Astrocyte (in vitro differentiated cells and primary cell): ENCODE measurements at regions not wholly inside any gene's neighbourhood (a gene's known extent, or its start where the extent isn't known, plus 50 kb on each side); places are given as distances from the start of the nearest gene placed in this dataset.
"Not testable (repeated sequence)": the region's sequence is repeated elsewhere in the genome, so short reads cannot be mapped to it uniquely, and the experiment has no call there.

ENCODE experiments used
- DNase-seq: peaks from one replicate; pipeline ENCODE4 v3.0.0-alpha.2; 2010; ENCODE audit warnings: low read depth
- FAIRE-seq: peaks from 2 replicates; lab custom pipeline; 2011; peaks lifted over from hg19 to GRCh38; lab: Jason Lieb, UNC
- H2AFZ ChIP-seq: 2 replicates; pipeline ENCODE4 v1.6.0; 2012; ENCODE audit warnings: low read depth, low read length, inconsistent platforms
- H3K27ac ChIP-seq: 2 replicates; pipeline ENCODE4 v1.5.1; 2011; ENCODE audit warnings: low read depth, low read length, inconsistent platforms
- H3K27me3 ChIP-seq: 2 replicates; pipeline ENCODE4 v1.6.0; 2011; ENCODE audit warnings: low read length, inconsistent platforms; ENCODE audit not compliant: insufficient read depth
- H3K36me3 ChIP-seq: 2 replicates; pipeline ENCODE4 v1.5.1; 2011; ENCODE audit warnings: low read length, inconsistent platforms; ENCODE audit not compliant: insufficient read depth
- H3K4me1 ChIP-seq: 2 replicates; pipeline ENCODE4 v1.5.1; 2011; ENCODE audit warnings: low read length, inconsistent platforms; ENCODE audit not compliant: insufficient read depth
- H3K4me2 ChIP-seq: 2 replicates; pipeline ENCODE4 v1.6.0; 2012; ENCODE audit warnings: low read length, inconsistent platforms
- H3K4me3 ChIP-seq: 2 replicates; pipeline ENCODE4 v1.5.1; 2011; ENCODE audit warnings: low read depth, mild to moderate bottlenecking, low read length, inconsistent platforms; ENCODE audit not compliant: insufficient read depth
- H3K79me2 ChIP-seq: 2 replicates; pipeline ENCODE4 v1.6.0; 2012; ENCODE audit warnings: mild to moderate bottlenecking, low read length, inconsistent platforms; ENCODE audit not compliant: insufficient read depth
- H3K9ac ChIP-seq: 2 replicates; pipeline ENCODE4 v1.6.0; 2012; ENCODE audit warnings: mild to moderate bottlenecking, low read length, inconsistent platforms
- H3K9me3 ChIP-seq: 2 replicates; pipeline ENCODE4 v1.5.1; 2012; ENCODE audit warnings: low read depth, mild to moderate bottlenecking, low read length, inconsistent platforms; ENCODE audit not compliant: insufficient read depth
- H4K20me1 ChIP-seq: 2 replicates; pipeline ENCODE4 v1.6.0; 2012; ENCODE audit warnings: low read length, inconsistent platforms; ENCODE audit not compliant: insufficient read depth
- H3K27ac Mint-ChIP-seq: one replicate; pipeline ENCODE4 v1.8.0; 2021; ENCODE audit warnings: mild to moderate bottlenecking, mixed read lengths; ENCODE audit not compliant: unreplicated experiment
- H3K27me3 Mint-ChIP-seq: one replicate; pipeline ENCODE4 v1.8.0; 2021; ENCODE audit warnings: low read depth, mixed read lengths; ENCODE audit not compliant: unreplicated experiment
- H3K36me3 Mint-ChIP-seq: one replicate; pipeline ENCODE4 v1.8.0; 2021; ENCODE audit warnings: low read depth, mixed read lengths; ENCODE audit not compliant: unreplicated experiment
- H3K4me1 Mint-ChIP-seq: one replicate; pipeline ENCODE4 v1.8.0; 2021; ENCODE audit warnings: low read depth, mixed read lengths; ENCODE audit not compliant: unreplicated experiment
- H3K4me3 Mint-ChIP-seq: one replicate; pipeline ENCODE4 v1.8.0; 2021; ENCODE audit warnings: mild to moderate bottlenecking, moderate library complexity, mixed read lengths; ENCODE audit not compliant: unreplicated experiment
- H3K9me3 Mint-ChIP-seq: one replicate; pipeline ENCODE4 v1.8.0; 2021; ENCODE audit warnings: mild to moderate bottlenecking, mixed read lengths; ENCODE audit not compliant: unreplicated experiment
- CTCF ChIP-seq: IDR thresholded peaks from 2 replicates; pipeline ENCODE4 v1.5.1; 2011; ENCODE audit warnings: low read depth, mild to moderate bottlenecking, inconsistent platforms, low read length, moderate library complexity; ENCODE audit not compliant: insufficient read depth
- EZH2 ChIP-seq: IDR thresholded peaks from 2 replicates; pipeline ENCODE4 v1.6.1; 2012; ENCODE audit warnings: mild to moderate bottlenecking, low read length, inconsistent platforms; ENCODE audit not compliant: insufficient read depth

GRCh38 chr13:42424182-42424581, 149.8 kb upstream of the TNFSF11 start:
- TF ChIP-seq CTCF (no peak), EZH2 (no peak)
- H3K36me3 ChIP-seq: no peaks in the 10 kb centered on the region
- Mint-ChIP-seq H3K4me3 (no peak overlapping the region), H3K27ac (no peak overlapping the region), H3K4me1 (no peaks in the 10 kb centered on the region), H3K36me3 (no peaks in the 10 kb centered on the region), H3K9me3 (peaks cover 3% of the 10 kb centered on the region), H3K27me3 (peaks cover 4% of the 10 kb centered on the region)
- H3K79me2 ChIP-seq: no peaks in the 10 kb centered on the region
- no peaks in the 10 kb centered on the region for H4K20me1 ChIP-seq
- H3K4me3 ChIP-seq: no peak overlapping the region
- H3K27me3 ChIP-seq: no peaks in the 10 kb centered on the region
- no peak overlapping the region for H3K27ac ChIP-seq
- no peaks in the 10 kb centered on the region for H3K4me1 ChIP-seq
- FAIRE-seq (no peak), DNase-seq (no peak)
- H2AFZ ChIP-seq: no peak overlapping the region
- no peak overlapping the region for H3K9ac ChIP-seq
- no peak overlapping the region for H3K4me2 ChIP-seq
- H3K9me3 ChIP-seq: no peaks in the 10 kb centered on the region

- H3K9ac ChIP-seq: no peak overlapping the region
- no peaks in the 10 kb centered on the region for H3K4me1 Mint-ChIP-seq
- no peak overlapping the region for H3K4me3 Mint-ChIP-seq
- H3K27ac Mint-ChIP-seq: no peak overlapping the region
- H3K4me1 ChIP-seq: no peaks in the 10 kb centered on the region
- H3K36me3 ChIP-seq: no peaks in the 10 kb centered on the region
- peaks cover 3% of the 10 kb centered on the region for H3K36me3 Mint-ChIP-seq
- H4K20me1 ChIP-seq: no peaks in the 10 kb centered on the region
- peaks cover 5% of the 10 kb centered on the region for H3K9me3 ChIP-seq
- peaks cover 21% of the 10 kb centered on the region for H3K9me3 Mint-ChIP-seq
- TF ChIP-seq EZH2 (no peak), CTCF (no peak)
- H3K4me3 ChIP-seq: no peak overlapping the region
- H3K4me2 ChIP-seq: no peak overlapping the region
- H3K79me2 ChIP-seq: no peaks in the 10 kb centered on the region
- FAIRE-seq (no peak), DNase-seq (no peak)
- no peaks in the 10 kb centered on the region for H3K27me3 ChIP-seq
- H2AFZ ChIP-seq: no peak overlapping the region
- H3K27me3 Mint-ChIP-seq: no peaks in the 10 kb centered on the region
- no peak overlapping the region for H3K27ac ChIP-seq
These were observed 128.6 kb upstream of the TNFSF11 start for GRCh38 chr13:42445354-42445753.

- H3K4me3 Mint-ChIP-seq, H3K36me3 ChIP-seq, H3K27me3 Mint-ChIP-seq, H3K4me3 ChIP-seq, H3K27ac ChIP-seq, DNase-seq, H3K4me1 ChIP-seq, H3K79me2 ChIP-seq, H2AFZ ChIP-seq, H3K4me2 ChIP-seq, H3K36me3 Mint-ChIP-seq, H4K20me1 ChIP-seq, H3K9me3 ChIP-seq, H3K4me1 Mint-ChIP-seq, H3K27me3 ChIP-seq, H3K9ac ChIP-seq, FAIRE-seq, H3K27ac Mint-ChIP-seq: not testable (repeated sequence)
- H3K9me3 Mint-ChIP-seq: peaks cover 21% of the 10 kb centered on the region
These were observed 127.4 kb upstream of the TNFSF11 start for GRCh38 chr13:42446597-42446996.
